GM21423 (cell line): ENCODE measurements at regions not wholly inside any gene's neighbourhood (a gene's known extent, or its start where the extent isn't known, plus 50 kb on each side); places are given as distances from the start of the nearest gene placed in this dataset.
"Not testable (repeated sequence)": the region's sequence is repeated elsewhere in the genome, so short reads cannot be mapped to it uniquely, and the experiment has no call there.

Experiments used
- ATAC-seq: cut with Tn5 transposase; IDR thresholded peaks from one replicate; pipeline ENCODE4 v1.9.1; 2021; ENCODE audit warnings: mild to moderate bottlenecking, moderate library complexity; ENCODE audit not compliant: unreplicated experiment

DNA sequence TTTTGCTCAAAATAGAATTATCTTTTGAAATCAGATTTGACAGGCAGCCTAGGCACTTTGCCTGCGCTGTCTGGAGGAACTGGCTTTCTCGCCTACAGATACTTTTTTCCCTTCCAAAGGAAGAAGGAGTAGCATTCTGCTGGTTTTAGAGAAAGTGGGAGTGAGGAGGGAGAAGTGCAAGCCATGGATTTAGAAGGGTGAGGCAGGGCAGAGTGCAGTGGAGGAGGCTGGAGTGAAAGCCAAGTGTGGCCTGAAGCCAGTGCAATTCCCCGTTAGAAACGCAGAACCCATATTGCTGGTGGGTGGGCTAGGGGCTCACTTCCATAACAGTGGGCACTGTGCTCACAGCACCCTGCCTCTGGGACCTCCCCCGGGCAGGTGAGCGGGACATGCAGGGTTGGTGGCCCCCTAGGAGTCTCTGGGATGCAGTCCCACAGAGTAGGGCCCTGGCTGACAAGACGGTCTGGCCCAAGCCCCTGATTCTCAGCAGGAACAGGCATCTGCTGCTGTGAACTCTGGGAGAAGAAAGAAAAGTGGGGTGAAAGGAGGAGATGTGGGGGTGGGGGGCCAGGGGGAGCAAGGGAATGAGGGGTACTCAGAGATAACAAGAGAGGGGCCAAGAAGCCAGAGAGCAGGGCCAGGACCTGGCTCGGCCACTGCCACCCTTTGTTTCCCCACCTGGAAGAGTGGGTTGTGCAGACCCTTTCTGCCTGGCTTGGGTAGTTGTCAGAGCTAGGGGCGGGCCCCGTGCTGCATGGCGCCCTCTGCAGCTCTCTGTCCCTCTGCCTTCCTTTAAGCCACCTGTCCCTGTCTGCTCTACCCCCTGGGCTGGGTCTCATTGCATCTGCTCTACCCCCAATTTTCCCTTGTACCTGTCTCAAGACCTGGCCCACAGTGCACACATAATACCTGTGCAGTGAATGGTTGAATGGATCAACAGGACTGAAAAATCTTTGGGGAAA, 273.5 kb upstream of the HS6ST1 start:
- no peak for ATAC-seq

DNA sequence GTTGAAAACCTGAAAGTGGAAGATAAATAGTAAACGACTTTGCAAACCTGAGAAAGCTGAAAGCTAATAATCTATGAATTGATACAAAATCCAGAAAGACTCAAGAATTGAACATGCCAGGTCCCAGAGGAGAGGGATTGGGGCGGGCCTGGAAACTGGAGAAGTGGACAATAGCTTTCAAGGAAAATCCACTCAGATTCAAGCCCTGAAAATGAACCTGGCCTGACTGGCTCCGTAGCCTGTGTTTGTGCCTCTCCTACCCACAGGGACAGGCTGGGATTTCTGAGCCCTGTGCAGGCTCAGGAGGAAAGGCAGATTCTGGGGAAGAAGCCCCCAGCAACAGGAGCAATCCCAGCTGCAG, 274.8 kb upstream of the HS6ST1 start:
- no peak for ATAC-seq

- no peak for ATAC-seq
Measured at GRCh38 chr2:128593879-128594650, 275.4 kb upstream of the HS6ST1 start.

- ATAC-seq = no peak
Measured at GRCh38 chr2:128594651-128594910, 275.9 kb upstream of the HS6ST1 start.

DNA sequence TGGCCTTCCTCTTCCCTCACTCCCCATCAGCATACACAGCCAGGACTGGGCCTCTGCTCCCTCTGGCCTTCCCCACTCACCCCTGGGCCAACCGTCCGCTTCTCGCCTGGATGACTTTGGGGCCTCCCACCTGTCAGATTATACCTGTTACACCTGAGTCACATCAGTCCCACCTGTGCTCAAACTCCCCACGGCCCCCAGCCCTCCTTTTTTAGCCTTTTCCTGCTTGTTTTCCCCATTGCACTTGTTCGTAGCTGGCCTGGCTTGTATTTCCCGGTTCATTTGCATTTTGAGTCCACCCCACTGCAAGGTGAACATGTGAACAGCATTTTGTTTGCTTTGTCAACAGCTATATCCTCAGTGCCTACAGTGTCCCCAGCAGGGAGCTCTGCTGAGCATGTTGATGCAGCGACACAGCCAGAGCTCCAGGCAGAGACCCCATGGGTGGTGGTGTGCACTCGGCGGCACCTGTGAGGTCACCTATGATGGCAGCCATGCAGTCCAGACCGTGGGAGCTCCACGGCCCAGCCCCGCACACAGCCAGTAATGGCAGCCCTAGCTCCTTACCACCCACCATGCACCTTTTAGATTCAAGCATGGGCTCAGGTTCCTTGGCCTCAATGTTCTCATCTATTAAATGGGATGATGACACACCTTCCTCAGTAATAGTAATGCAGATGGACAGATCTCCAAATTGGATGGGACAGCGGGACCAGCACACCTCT, 276.4 kb upstream of the HS6ST1 start:
- ATAC-seq = no peak

GRCh38 chr2:128595763-128596395, 277.2 kb upstream of the HS6ST1 start:
- ATAC-seq = no peak

DNA sequence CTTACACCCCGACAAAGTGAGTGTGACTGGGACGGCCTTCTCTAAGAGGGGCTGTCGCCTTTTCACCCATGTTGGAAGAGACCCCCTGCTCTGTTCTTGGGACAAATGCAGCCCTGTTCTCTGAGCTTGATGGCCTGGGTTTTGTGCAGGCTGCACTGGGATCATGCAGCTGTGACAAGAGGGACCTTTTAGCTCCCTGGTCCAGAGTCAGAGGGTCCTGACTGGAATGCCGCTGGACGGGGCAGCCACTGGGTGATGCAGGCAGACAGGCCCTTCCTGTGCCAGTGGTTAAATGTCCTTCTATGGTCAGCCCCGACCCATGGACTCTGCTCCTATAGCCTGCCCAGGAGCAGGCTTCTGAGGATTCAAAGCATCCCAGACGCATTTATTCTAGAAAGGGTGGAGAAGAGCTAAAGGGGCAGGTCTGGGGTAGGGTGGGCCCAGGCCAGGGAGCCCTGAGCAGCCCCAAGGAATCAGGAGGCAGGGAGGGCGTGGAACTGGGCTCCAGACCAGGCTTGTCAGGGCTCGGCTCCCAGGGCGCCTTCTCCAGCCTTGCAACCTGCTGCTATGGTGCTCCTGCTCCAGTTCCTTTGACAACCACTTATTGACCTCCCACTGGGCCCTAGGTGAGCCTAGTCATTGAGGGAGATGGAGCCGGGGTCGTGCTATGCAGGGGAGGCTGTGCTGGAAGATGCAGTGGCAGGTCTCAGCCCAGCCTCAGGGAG, 277.9 kb upstream of the HS6ST1 start:
- no peak for ATAC-seq

GRCh38 chr2:128597121-128597762, 278.6 kb upstream of the HS6ST1 start:
- ATAC-seq = no peak

GRCh38 chr2:128598260-128598659, 279.6 kb upstream of the HS6ST1 start:
- ATAC-seq = not testable (repeated sequence)

DNA sequence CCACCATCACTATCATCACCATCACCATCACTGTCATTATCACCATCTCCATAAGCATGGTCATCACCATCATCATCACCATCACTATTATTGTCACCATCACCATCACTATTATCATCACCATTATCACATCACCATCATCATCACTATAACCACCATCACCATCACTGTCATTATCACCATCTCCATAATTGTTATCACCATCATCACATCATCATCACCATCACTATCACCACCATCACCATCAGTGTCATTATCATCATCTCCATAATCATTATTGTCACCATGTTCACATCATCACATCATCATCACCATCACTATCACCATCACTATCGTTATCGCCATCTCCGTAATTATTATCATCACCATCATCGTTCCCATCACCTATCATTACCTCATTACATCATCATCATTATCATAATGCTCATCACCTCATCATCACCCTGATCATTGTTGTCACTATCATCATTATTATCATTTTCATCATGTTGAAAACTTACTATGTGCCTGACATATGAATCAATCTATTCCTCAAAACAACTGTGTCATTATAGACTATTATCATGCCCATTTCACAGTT, 280.3 kb upstream of the HS6ST1 start:
- ATAC-seq = no peak

GRCh38 chr2:128599700-128600099, 281.0 kb upstream of the HS6ST1 start:
- ATAC-seq = no peak

DNA sequence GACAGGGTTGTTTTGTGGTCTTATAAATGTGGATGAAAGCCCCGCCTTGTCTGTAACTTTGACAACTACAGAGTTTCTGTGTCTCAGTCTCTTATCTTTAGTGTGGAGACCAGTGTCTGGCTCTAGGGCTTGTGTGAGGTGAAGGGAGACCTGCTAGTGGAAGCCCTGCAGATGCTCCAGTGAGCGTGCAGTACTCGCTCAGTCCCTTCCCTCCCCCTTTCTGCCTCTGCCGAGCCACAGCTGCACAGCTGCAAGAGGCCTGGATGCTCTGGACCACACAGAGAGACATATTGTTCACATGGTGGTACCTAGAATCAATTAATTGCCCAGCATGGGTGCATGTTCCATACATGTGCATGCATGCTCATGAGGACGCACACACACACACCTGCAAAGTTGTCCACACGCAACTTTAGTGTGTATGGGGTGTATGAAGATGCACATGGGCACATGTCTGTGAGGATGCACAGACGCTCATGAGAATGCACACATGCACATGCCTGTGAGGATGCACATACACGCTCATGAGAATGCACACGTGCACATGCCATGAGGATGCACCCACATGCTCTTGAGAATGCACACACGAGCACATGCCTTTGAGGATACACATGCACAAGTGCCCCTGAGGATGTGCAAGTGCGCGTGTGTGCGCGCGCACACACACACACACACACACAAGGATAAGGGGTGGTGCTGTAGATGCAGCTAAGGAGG, 282.1 kb upstream of the HS6ST1 start:
- ATAC-seq = no peak

DNA sequence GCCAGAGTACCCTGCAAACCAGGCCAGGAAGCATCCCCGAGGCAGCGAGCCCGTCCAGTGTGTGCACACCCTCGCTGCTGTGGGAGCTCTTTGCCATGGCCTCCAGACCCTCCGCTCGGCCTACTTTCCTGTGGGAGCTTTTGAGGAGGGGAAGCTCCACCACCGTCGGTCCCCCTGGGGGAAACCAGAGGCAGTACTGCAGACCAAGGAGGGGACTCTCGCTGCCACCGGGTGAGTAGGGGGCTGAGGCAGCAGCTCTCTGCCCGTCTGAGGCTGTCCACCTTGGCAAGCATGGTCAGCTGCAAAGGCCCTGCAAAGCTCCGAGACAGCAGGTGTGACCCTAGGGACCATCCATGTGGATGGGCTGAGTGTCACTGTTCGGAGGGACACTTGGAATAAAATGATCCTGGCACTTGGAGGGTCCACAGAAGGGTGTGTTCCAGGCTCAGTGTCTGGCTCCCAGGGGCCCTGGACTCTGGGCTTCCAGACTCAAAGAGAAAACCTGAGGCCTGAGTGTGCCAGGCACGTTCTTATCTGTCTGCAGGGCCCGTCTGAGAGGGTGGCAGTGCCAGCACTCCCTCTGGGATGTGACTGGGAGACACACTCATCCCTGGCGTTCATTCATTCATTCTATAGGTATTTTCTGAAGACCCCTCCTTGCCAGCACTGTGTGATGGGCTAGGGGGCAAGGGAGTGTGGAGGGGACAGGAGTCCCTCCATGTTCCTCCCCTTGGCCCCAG, 282.8 kb upstream of the HS6ST1 start:
- no peak for ATAC-seq

DNA sequence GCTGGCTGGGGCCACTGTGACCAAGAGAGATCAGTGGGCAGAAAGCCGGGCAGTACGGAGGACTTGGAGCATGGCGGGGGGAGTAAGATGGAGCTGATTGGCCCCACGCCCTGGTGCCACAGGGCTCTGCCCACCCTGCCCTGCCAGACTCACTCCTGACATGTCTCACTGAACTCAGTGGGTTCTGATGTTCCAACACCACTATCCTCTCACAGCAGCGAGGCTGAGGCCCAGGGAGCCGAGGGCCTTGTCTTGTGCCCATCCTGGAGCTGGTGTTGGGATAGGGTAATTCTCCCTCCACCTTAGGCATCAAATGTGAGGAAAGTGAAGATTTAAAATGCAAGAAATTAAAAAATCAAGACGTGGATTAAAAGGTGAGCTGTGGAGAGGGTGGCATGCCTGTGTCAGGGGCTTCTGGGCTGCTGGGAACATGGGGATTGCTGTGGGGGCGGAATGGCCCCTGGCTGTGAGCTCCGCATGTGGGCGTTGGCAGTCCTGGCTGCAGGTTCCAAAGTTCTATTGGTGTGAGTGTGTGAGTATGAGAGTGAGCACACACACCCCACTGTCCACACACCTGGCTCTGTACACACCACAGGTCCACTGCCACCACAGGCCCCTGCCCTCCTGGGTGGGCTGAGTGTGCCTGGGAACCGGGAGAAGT, 283.5 kb upstream of the HS6ST1 start:
- ATAC-seq = no peak

DNA sequence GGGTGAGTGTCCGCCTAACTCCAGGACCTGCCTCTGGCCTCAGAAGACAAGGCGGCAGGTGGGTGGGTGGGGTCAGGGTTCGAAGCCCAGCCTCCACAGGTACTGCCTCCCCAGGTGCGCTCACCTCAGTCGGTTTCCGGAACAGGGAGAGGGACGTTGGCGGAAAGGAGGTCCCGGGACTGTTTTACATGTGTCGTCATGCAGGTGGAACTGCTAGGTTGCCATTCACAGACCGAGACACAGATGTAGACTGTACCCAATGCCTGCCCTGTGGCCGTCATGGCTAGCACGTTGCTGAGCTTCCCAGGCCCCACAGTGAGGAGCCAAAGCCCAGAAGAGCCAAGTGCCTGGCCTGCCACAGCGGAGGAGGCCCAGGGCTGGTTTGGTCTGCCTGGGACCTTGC, 284.0 kb upstream of the HS6ST1 start:
- no peak for ATAC-seq

GRCh38 chr2:128603411-128603924, 284.8 kb upstream of the HS6ST1 start:
- no peak for ATAC-seq

DNA sequence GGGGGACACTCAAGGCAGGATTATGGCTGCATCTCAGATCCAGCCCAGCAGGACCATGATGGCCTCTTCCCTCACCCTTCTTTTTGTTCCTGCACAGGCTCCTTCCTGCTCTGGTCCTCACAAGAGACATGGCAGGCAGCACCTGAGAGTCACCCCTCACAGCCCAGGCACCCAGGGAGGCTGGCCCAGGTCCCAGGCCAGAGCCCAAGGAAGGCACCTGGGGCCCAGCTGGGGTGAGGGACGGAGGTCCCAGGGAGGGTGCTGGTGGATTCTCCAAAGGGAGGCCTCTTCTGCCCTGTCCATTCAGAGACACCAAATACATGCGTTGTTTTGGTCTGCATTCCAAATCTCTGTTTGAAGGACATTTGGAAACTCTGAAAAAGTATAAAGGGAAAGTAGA, 285.4 kb upstream of the HS6ST1 start:
- no peak for ATAC-seq

GRCh38 chr2:128604581-128604980, 285.9 kb upstream of the HS6ST1 start:
- not testable (repeated sequence) for ATAC-seq
